ENCODE measurements at regions not wholly inside any gene's neighbourhood (a gene's known extent, or its start where the extent isn't known, plus 50 kb on each side); places are given as distances from the start of the nearest gene placed in this dataset.

DNA sequence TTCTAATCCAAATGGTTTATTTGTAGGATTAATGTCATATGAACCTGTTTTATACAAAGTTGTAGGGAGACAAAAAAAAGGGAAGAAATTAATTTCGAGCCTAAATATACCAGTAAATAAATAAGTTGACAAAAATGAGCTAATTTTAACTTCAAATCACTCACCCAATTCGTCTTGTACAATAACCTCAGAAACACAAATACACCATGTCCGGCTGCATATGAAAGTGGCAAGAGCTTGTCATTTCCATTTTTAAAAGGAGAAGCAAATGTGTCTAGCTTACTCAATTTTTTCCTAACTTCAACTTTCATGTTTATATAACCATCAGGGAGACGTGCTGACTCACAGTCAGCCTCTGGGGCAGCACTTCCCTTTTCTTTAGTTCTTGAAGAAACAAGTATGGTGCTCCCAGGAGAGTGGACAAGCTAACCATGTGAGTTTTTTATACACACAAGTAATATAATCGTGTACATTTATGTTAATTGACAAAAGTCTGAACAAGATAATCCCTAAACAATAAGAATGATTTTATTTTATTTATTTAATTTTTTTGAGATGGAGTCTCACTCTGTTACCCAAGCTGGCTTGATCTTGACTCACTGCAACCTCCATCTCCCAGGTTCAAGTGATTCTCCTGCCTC lies 55.5 kb upstream of the SGK1 start:
- Histone ChIP-seq H3K4me2 (ENCODE audit: insufficient read depth in 1 of 2, low read depth in 2 of 2, low read length in 2 of 2) (no peak overlapping the region), H2BK20ac (ENCODE audit: low read length) (no peak overlapping the region), H4K5ac (ENCODE audit: insufficient read length, low read depth, low read length) (no peak overlapping the region), H4K20me1 (replicated peaks in 1 of 2; ENCODE audit: control insufficient read depth in 1 of 2, insufficient read depth in 2 of 2, low read length in 2 of 2) (no peaks in the 10 kb centered on the region), H3K9me3 (ENCODE audit: insufficient read depth in 2 of 2, low read depth in 1 of 2, low read length in 1 of 2) (no peaks in the 10 kb centered on the region), H4K91ac (replicated peaks; ENCODE audit: insufficient read length, low read length) (no peak overlapping the region), H3K9ac (replicated peaks in 1 of 4; ENCODE audit: extremely low read depth in 1 of 4, low read depth in 3 of 4, low read length in 3 of 4) (no peak overlapping the region), H2BK15ac (ENCODE audit: low read length) (no peak overlapping the region), H2BK12ac (ENCODE audit: low read depth, low read length) (no peak overlapping the region), H3K56ac (replicated peaks; ENCODE audit: insufficient read length, low read depth, low read length) (no peak overlapping the region), H3K79me2 (ENCODE audit: control insufficient read depth in 1 of 2, insufficient read depth in 2 of 2, low read length in 2 of 2) (no peaks in the 10 kb centered on the region), H3K4ac (replicated peaks; ENCODE audit: insufficient read length, low read depth, low read length) (no peak overlapping the region), H3K23ac (ENCODE audit: insufficient read length) (no peak overlapping the region), H3K18ac (ENCODE audit: extremely low read depth, low read length) (no peak overlapping the region), H3K14ac (ENCODE audit: insufficient read length) (no peak overlapping the region), H3K4me1 (replicated peaks in 1 of 4; ENCODE audit: control insufficient read depth in 3 of 4, insufficient read depth in 4 of 4, low read length in 3 of 4) (no peaks in the 10 kb centered on the region), H3K36me3 (ENCODE audit: control insufficient read depth in 2 of 4, insufficient read depth in 4 of 4, low read length in 3 of 4) (no peaks in the 10 kb centered on the region), H2BK120ac (replicated peaks; ENCODE audit: low read depth, low read length) (no peak overlapping the region), H2AK5ac (ENCODE audit: low read depth, low read length) (no peak overlapping the region), H2BK5ac (ENCODE audit: low read depth, low read length) (no peak overlapping the region), H3K4me3 (ENCODE audit: extremely low read depth in 1 of 4, insufficient read depth in 2 of 4, low read depth in 3 of 4, low read length in 4 of 4) (no peak overlapping the region), H3K27ac (ENCODE audit: low read depth, low read length) (no peak overlapping the region), H2AFZ (ENCODE audit: low read length) (no peak overlapping the region), H3K79me1 (ENCODE audit: low read depth, low read length) (no peaks in the 10 kb centered on the region), H4K8ac (ENCODE audit: extremely low read depth, insufficient read depth, low read length) (no peak overlapping the region), H3K27me3 (replicated peaks in 1 of 4; ENCODE audit: control insufficient read depth in 3 of 4, extremely low read depth in 1 of 4, insufficient read depth in 3 of 4, low read length in 3 of 4) (no peaks in the 10 kb centered on the region), H3K23me2 (ENCODE audit: low read depth, low read length) (no peaks in the 10 kb centered on the region)
- no peak for DNase-seq (ENCODE audit: low read depth in 1 of 2, low spot score in 2 of 2)
- FAIRE-seq: no peak
- CTCF ChIA-PET (ENCODE audit: partially characterized antibody): interaction anchor here (0.6 to 1.5 kb wide), 3 partner anchors 8 to 267 kb away, joined by 3 read pairs; no protein-coding TSS in a partner anchor
- POLR2A ChIA-PET (ENCODE audit: partially characterized antibody): no interaction called here
- 86% methylated on average over 5 of the region's 5 CpGs; no CpG with 5 or more reads in 1 of the 2 experiments for WGBS, 2 experiments (ENCODE audit: extremely low coverage in 1 of 2, insufficient coverage in 1 of 2, insufficient read length in 1 of 2, insufficient replicate concordance in 2 of 2, low coverage in 1 of 2, low lambda C conversion rate in 2 of 2, missing lambda C conversion rate in 1 of 2)
- TF ChIP-seq BACH1 (IDR thresholded peaks at IDR 0.05; ENCODE audit: low read length) (no peak), PHF8 (conservative IDR thresholded peaks at IDR 0.05; ENCODE audit: low read depth, low read length) (no peak), KDM1A (IDR thresholded peaks at IDR 0.05; ENCODE audit: borderline replicate concordance, low read length) (no peak), TAF7 (optimal IDR thresholded peaks at IDR 0.05; ENCODE audit: borderline replicate concordance, low read depth, low read length) (no peak)
